ENCODE measurements at regions not wholly inside any gene's neighbourhood (a gene's known extent, or its start where the extent isn't known, plus 50 kb on each side); places are given as distances from the start of the nearest gene placed in this dataset.
A peak's percentile ranks its signal among the peaks of the same experiment; 100 is the strongest.

DNA sequence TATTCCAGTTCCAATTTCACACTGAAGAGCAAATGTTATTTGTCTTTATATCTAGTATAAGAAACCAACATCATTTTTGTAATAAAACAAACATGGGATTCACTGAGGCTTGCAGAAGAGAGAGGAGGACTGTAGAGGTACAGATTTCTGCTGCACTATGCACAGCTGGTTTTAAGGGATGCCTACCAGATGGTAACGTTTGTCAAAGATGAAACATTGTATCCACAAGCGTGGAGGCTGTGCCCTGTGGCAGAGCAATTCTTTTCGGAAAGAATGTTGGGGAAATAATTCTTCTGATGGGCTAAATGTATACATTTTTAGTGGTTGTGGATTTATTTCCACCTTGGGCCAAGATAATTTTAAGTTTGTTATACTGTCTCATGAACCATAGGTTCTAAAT, 272.4 kb downstream of the DUSP10 start:
- no peak for DNase-seq (ENCODE audit: low spot score)

DNA sequence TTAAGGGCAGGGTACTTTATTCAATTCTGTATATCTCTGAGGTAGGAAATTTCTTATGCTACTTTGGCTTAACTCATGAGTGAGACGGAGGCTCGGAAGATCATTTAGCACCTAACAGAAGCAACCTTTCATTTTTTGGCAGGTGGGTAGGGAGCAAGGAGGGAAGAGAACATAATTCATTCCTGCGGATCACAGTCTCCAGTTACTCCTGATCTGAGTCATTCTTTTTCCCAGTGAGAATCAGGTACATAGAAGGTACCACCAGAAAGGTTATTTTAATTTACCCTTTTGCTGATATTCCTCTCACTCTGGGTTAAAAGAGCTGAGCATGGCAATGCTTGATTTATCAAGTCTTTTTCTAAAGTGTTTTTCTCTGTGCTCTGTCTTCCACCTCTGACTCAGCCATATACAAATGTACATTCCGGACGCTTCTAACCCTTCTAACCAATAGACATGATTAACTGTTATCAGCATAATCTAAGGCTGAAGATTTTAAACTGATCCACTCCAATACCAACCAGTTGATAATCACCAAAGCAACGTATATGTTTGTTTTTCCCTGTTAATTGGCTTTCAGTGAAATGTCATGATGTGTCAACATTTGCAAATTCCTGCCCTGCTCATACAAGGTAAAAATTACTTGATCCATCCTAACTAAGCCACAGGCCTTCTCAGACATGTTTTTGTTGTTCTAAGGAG, 271.7 kb downstream of the DUSP10 start:
- no peak for DNase-seq (ENCODE audit: low spot score)

DNA sequence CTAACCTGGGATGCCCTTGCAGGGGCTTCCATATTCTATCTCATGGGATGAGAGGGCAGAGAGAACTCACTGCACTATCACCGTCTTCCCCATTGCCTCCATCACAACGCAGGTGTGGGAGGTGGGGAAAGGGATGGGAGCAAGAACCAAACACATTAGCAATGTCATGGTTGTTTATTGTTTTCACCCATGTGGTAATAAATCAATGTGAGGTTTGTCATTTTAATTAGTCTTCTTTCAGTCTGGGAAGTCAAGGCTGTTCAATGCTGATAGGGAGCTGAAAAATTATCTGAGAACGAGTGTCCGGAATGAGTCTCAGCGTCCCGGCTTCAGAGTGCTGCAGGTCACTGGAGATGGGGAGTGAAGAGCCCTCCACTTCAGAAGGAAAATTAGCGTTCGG, 268.5 kb downstream of the DUSP10 start:
- DNase-seq (ENCODE audit: low spot score) = no peak

DNA sequence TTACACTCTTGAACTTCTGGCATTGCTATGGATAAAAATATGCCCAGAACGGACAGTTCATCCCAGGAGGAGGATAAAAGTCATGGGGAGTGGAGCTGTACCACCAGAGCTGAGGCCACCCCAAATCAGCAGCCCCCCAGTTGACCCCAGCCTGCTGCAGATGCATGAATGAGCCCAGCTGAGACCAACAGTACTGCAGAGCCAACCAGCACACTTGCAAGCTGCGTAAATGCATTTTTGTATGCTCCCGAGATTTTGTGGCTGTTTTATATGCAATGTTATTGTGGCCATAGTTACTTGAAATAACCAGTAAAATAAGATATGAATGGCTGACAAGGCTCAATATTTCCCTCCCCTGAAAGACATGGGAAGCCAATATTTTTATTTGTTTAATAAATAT, 264.6 kb downstream of the DUSP10 start:
- DNase-seq (ENCODE audit: low spot score) = no peak

GRCh38 chr1:221478050-221478949, 263.6 kb downstream of the DUSP10 start:
- peak; percentile 64 for DNase-seq (ENCODE audit: low spot score)

- DNase-seq (ENCODE audit: low spot score) = no peak
Observed at GRCh38 chr1:221487781-221488524, 253.9 kb downstream of the DUSP10 start.

GRCh38 chr1:221488550-221488949, 253.3 kb downstream of the DUSP10 start:
- no peak for DNase-seq (ENCODE audit: low spot score)

- DNase-seq (ENCODE audit: low spot score) = no peak
Observed at GRCh38 chr1:221494670-221495069, 247.2 kb downstream of the DUSP10 start.

GRCh38 chr1:221497046-221497445, 244.8 kb downstream of the DUSP10 start:
- DNase-seq (ENCODE audit: low spot score) = no peak

GRCh38 chr1:221503268-221503667, 238.6 kb downstream of the DUSP10 start:
- DNase-seq (ENCODE audit: low spot score) = no peak

GRCh38 chr1:221509575-221510355, 232.1 kb downstream of the DUSP10 start:
- no peak for DNase-seq (ENCODE audit: low spot score)

- DNase-seq (ENCODE audit: low spot score) = no peak
Observed at GRCh38 chr1:221510793-221511503, 230.9 kb downstream of the DUSP10 start.

GRCh38 chr1:221511797-221512196, 230.1 kb downstream of the DUSP10 start:
- no peak for DNase-seq (ENCODE audit: low spot score)

GRCh38 chr1:221514806-221515205, 227.1 kb downstream of the DUSP10 start:
- DNase-seq (ENCODE audit: low spot score) = no peak

GRCh38 chr1:221515496-221515895, 226.4 kb downstream of the DUSP10 start:
- DNase-seq (ENCODE audit: low spot score) = no peak

- no peak for DNase-seq (ENCODE audit: low spot score)
Observed at GRCh38 chr1:221517961-221518360, 223.9 kb downstream of the DUSP10 start.

DNA sequence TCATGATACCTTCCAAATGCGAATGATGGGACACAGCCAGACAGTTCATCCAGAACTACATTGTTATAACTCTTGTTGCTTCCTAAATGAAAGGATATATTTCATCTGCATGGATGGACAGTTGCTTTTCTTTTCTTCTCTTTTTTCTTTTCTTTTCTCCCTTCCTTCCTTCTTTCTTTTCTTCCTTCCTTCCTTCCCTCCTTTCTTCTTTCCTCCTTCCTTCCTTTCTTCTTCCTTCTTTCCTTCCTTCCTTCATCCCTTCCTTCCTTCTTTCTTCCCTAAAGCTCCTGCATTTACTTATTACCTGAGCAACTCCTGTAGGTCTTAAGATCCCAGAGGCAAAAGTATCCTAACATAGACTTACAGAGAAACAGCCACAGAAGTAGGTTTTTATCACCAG, 221.6 kb downstream of the DUSP10 start:
- no peak for DNase-seq (ENCODE audit: low spot score)

DNA sequence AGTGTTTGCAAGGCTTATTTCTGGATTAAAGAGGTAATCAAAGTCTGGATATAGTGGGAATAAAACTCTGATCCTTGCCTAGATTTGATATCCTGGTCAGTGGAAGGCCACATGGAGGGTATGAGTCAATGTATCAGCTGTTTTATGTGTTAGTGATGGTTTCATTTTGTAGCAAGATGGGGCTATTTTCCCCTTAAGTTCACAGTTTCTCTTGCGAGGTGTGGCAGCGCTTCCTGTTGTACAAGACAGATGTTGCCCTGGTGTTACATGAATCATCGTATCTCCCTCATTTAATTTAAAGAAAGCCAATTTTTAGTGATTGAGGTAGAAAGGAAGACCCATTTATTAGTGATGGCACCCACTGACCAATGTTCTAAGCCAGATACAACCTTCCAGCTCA, 220.2 kb downstream of the DUSP10 start:
- DNase-seq (ENCODE audit: low spot score) = peak; percentile 20

DNA sequence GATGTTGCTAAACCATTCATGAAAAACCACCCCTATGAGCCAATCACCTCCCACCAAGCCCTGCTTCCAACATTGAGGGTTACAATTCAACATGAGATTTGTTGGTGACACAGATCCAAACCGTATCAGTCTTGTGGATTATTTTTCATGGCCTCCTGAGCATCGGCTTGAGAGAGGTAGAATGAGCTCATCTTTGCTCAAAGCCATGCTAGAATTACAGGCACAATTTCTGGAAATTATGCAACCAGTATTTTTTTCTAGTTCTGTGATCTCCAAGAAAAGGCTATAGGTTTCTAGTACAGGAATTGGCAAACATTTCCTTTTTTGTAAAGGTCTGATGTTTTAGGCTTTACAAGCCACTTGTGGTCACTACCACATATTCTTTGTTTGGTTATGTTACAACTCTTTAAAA, 219.4 kb downstream of the DUSP10 start:
- no peak for DNase-seq (ENCODE audit: low spot score)

DNA sequence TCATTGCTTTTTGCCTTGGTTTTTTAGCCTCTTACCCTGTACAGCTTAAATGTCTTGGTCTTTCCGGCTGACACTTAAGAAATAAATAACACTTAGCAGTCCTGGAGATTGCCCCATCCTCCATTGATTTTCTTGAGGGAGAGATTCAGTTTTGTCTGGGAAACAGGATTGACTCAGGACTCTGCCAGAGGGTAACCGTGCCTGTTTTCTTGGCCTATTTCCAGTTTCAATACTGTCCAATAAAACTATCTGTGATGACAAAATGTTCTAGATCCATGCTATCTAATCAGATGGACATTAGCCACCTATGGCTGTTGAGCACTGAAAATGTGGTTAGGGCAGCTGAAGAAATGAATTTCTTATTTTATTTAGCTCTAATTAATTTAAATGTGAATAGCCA, 216.1 kb downstream of the DUSP10 start:
- DNase-seq (ENCODE audit: low spot score) = no peak

GRCh38 chr1:221527302-221527701, 214.6 kb downstream of the DUSP10 start:
- DNase-seq (ENCODE audit: low spot score) = no peak
